ENCODE measurements at regions not wholly inside any gene's neighbourhood (a gene's known extent, or its start where the extent isn't known, plus 50 kb on each side); places are given as distances from the start of the nearest gene placed in this dataset.

DNA sequence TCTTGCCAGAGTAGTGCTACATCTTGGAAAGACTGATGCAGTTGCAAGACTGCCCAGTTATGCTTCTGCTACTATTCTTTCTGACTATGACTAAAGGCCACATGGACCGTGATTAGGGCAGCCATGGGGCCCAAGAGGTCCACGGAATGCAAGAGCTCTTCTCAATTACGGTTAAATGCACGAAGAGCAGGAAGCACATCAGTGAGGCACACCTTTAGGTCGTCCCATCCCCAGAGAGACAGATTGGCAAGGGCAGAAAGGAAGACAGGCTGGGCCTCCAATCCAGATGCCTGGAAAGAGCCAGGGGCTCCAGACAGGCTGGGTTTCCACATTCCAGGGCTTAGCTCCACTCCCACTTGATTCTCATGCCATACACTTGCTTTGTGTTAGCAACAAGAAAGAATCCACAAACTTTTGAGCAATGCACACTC lies 132.3 kb upstream of the SLIT3 start:
- no peak for DNase-seq
- TF ChIP-seq CTCF (IDR thresholded peaks at IDR 0.05; ENCODE audit: borderline replicate concordance, extremely low read depth, insufficient read depth) = no peak
- no peak overlapping the region for H3K9ac ChIP-seq (ENCODE audit: low read length in 3 of 3)
- no peak overlapping the region for H3K4me3 ChIP-seq (ENCODE audit: low read length in 3 of 3)
- intact Hi-C loops (cut with DNase I) = no loop called here
- no peaks in the 10 kb centered on the region for H3K4me1 ChIP-seq (ENCODE audit: control insufficient read depth in 2 of 3, insufficient read depth in 2 of 3, low read depth in 1 of 3, low read length in 3 of 3)
- H3K9me3 ChIP-seq (ENCODE audit: control insufficient read depth in 2 of 3, insufficient read depth in 1 of 3, low read length in 3 of 3) = no peaks in the 10 kb centered on the region
- H3K36me3 ChIP-seq (ENCODE audit: control insufficient read depth in 2 of 3, insufficient read depth in 3 of 3, low read length in 3 of 3) = no peaks in the 10 kb centered on the region
- no peak for FAIRE-seq
- no peak overlapping the region for H3K27ac ChIP-seq (ENCODE audit: low read depth in 2 of 2, low read length in 2 of 2)
- H3K27me3 ChIP-seq (ENCODE audit: control insufficient read depth, insufficient read depth, low read length) = no peaks in the 10 kb centered on the region

- Histone ChIP-seq H3K9ac (ENCODE audit: low read length in 3 of 3) (no peak overlapping the region), H3K27me3 (ENCODE audit: control insufficient read depth, insufficient read depth, low read length) (no peaks in the 10 kb centered on the region)
- intact Hi-C loops (cut with DNase I) = no loop called here
Measured at GRCh38 chr5:169431386-169431785, 130.4 kb upstream of the SLIT3 start.

DNA sequence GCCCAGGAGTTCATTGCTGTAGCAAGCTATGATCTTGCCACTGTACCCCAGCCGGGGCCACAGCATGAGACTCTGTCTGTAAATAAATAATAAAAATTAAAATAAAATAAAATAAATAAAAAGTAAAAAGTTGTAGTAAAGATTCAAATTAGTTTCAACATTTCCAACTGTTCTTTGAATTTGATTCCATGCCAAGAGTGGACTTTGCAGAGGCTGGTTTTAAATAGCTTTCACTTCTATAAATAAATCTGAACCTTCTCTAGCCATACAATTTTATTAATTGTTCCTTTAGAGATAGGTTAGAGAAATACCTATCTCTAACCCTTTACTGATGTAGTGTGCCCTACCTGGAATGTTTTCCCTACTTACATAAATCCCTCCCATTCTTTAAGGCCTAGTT lies 129.7 kb upstream of the SLIT3 start:
- Histone ChIP-seq H3K9ac (ENCODE audit: low read length in 3 of 3) (no peak overlapping the region), H3K27me3 (ENCODE audit: control insufficient read depth, insufficient read depth, low read length) (no peaks in the 10 kb centered on the region), H3K36me3 (ENCODE audit: control insufficient read depth in 2 of 3, insufficient read depth in 3 of 3, low read length in 3 of 3) (no peaks in the 10 kb centered on the region), H3K27ac (ENCODE audit: low read depth in 2 of 2, low read length in 2 of 2) (no peak overlapping the region), H3K4me3 (ENCODE audit: low read length in 3 of 3) (no peak overlapping the region), H3K9me3 (ENCODE audit: control insufficient read depth in 2 of 3, insufficient read depth in 1 of 3, low read length in 3 of 3) (no peaks in the 10 kb centered on the region), H3K4me1 (ENCODE audit: control insufficient read depth in 2 of 3, insufficient read depth in 2 of 3, low read depth in 1 of 3, low read length in 3 of 3) (no peaks in the 10 kb centered on the region)
- intact Hi-C loops (cut with DNase I) = no loop called here
- DNase-seq (no peak), FAIRE-seq (no peak)
- no peak for TF ChIP-seq CTCF (IDR thresholded peaks at IDR 0.05; ENCODE audit: borderline replicate concordance, extremely low read depth, insufficient read depth)

More at GRCh38 chr5:169431386-169431785, 130.4 kb upstream of the SLIT3 start:
- DNase-seq (no peak), FAIRE-seq (no peak)
- H3K4me3 ChIP-seq (ENCODE audit: low read length in 3 of 3) = no peak overlapping the region
- no peaks in the 10 kb centered on the region for H3K9me3 ChIP-seq (ENCODE audit: control insufficient read depth in 2 of 3, insufficient read depth in 1 of 3, low read length in 3 of 3)
- H3K4me1 ChIP-seq (ENCODE audit: control insufficient read depth in 2 of 3, insufficient read depth in 2 of 3, low read depth in 1 of 3, low read length in 3 of 3) = no peaks in the 10 kb centered on the region
- TF ChIP-seq CTCF (IDR thresholded peaks at IDR 0.05; ENCODE audit: borderline replicate concordance, extremely low read depth, insufficient read depth) = no peak
- H3K36me3 ChIP-seq (ENCODE audit: control insufficient read depth in 2 of 3, insufficient read depth in 3 of 3, low read length in 3 of 3) = no peaks in the 10 kb centered on the region
- H3K27ac ChIP-seq (ENCODE audit: low read depth in 2 of 2, low read length in 2 of 2) = no peak overlapping the region

- no peak overlapping the region for H3K27ac ChIP-seq (ENCODE audit: low read depth in 2 of 2, low read length in 2 of 2)
- H3K9me3 ChIP-seq (ENCODE audit: control insufficient read depth in 2 of 3, insufficient read depth in 1 of 3, low read length in 3 of 3) = no peaks in the 10 kb centered on the region
- TF ChIP-seq CTCF (IDR thresholded peaks at IDR 0.05; ENCODE audit: borderline replicate concordance, extremely low read depth, insufficient read depth) = no peak
- no peaks in the 10 kb centered on the region for H3K36me3 ChIP-seq (ENCODE audit: control insufficient read depth in 2 of 3, insufficient read depth in 3 of 3, low read length in 3 of 3)
- DNase-seq (no peak), FAIRE-seq (no peak)
- H3K4me1 ChIP-seq (ENCODE audit: control insufficient read depth in 2 of 3, insufficient read depth in 2 of 3, low read depth in 1 of 3, low read length in 3 of 3) = no peaks in the 10 kb centered on the region
- H3K4me3 ChIP-seq (ENCODE audit: low read length in 3 of 3) = no peak overlapping the region
- H3K9ac ChIP-seq (ENCODE audit: low read length in 3 of 3) = no peak overlapping the region
- no peaks in the 10 kb centered on the region for H3K27me3 ChIP-seq (ENCODE audit: control insufficient read depth, insufficient read depth, low read length)
- intact Hi-C loops (cut with DNase I) = no loop called here
Measured at GRCh38 chr5:169429044-169429443, 128.1 kb upstream of the SLIT3 start.
